HL-60 (cell line): ENCODE measurements at regions not wholly inside any gene's neighbourhood (a gene's known extent, or its start where the extent isn't known, plus 50 kb on each side); places are given as distances from the start of the nearest gene placed in this dataset.

Experiments used
- CTCF ChIP-seq: IDR thresholded peaks from one replicate; pipeline ENCODE4 v1.5.1; 2011; ENCODE audit warnings: low read length, control low read depth, inconsistent platforms; ENCODE audit not compliant: insufficient read depth
- GABPA ChIP-seq: IDR thresholded peaks from 2 replicates; pipeline ENCODE4 v1.6.1; 2012; ENCODE audit warnings: low read depth
- POLR2AphosphoS5 ChIP-seq: IDR thresholded peaks from 2 replicates; pipeline ENCODE4 v1.6.1; 2012; ENCODE audit warnings: low read depth
- REST ChIP-seq: IDR thresholded peaks from 2 replicates; pipeline ENCODE4 v1.6.1; 2012; ENCODE audit warnings: low read depth; ENCODE audit not compliant: insufficient replicate concordance

- no peak for TF ChIP-seq CTCF
- no peak for TF ChIP-seq POLR2AphosphoS5
- TF ChIP-seq REST, result no peak
- TF ChIP-seq GABPA, result no peak
Measured at GRCh38 chr13:94920578-94920977, 208.2 kb upstream of the SOX21 start.
